Posterior vena cava (tissue), 2 donors: ENCODE measurements at regions not wholly inside any gene's neighbourhood (a gene's known extent, or its start where the extent isn't known, plus 50 kb on each side); places are given as distances from the start of the nearest gene placed in this dataset.
"Not testable (repeated sequence)": the region's sequence is repeated elsewhere in the genome, so short reads cannot be mapped to it uniquely, and the experiment has no call there.

Experiments
- DNase-seq: peaks from one replicate; pipeline ENCODE4 v3.0.0-alpha.2; 2020; ENCODE audit warnings: low spot score
- intact Hi-C, 2 donors: fragments of 100-400 bp; cut with DNase I; formaldehyde crosslinking; loops; one replicate each; pipeline versions ENCODE4 v1.14.1 to v1.14.2; 2022 to 2023
- donor health status: DM: yes; HTN: yes; CAD: no.
- donor health status: DM: yes; HTN: yes; CAD: no.

DNA sequence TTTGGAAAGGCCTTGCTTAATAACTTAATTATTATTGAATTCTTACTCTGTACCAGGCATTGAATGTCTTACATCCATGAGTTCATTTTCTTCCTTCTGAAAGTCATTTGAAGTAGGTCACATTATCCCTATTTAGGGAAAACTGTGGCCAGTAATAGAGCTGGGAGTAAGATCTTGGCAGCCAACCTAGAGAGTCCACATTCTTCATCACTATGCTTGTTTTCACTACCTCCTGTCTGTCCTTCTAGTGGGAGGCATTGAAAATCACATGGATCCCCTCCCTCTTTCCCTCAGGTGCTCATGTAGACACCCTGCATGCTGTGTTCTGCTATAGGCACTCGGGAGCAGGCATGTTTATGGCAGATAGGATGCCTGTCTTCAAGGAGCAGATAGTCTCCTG, 154.9 kb downstream of the EBLN2 start:
- no peak for DNase-seq
- intact Hi-C loops, result no loop called here

DNA sequence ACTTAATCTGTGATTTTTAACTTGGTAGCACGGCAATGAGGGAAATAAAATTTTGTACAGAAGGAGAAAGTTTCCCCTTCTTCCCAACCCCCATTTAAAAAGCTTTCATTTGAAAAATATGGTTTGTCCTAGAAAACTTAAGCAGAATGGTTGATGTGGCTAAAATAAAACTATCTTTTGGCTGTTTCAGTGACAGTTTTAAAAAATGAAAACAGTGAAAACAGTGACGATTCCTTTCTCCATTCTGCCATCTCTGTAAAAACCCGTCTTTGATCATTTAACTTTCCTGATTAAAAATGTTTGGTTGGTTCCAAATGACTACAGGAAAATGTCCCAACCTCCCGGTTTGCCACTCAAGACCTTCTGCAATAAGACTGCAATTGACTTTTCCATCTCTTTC, 160.7 kb downstream of the EBLN2 start:
- intact Hi-C loops, result no loop called here
- no peak for DNase-seq

DNA sequence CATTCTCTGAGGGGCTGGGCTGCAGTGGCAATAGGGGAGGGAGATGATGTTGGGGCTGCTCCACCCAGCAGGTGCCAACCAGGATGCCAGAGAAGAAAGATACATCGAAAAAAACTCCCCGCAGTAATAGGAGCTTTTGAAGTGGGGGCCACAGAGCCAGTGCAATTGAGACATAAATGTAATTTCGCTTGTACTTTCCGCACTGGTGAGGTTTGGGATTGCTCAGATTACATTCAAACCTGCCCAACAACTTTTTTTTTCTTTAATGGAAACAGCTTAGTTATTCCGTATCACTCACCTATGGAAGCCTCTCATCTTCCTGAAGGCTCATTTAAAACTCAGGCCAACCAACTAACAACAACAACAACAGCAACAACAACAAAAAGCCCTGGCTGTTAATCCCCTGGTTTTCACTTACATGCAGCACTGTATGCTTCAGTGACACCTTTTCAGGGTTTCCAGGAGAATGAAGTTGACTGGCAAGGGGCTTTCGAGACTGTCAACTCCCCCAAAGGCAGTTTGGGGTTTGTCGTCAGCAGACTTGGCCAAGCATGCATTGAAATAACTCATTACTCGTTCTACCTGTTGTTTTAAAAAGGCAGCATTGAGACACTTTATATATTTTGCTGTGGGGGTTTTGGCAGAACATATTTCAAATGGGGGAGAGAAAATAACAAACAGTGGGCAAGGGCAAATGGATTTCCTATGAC, 163.8 kb downstream of the EBLN2 start:
- intact Hi-C loops, result no loop called here
- DNase-seq, result no peak

DNA sequence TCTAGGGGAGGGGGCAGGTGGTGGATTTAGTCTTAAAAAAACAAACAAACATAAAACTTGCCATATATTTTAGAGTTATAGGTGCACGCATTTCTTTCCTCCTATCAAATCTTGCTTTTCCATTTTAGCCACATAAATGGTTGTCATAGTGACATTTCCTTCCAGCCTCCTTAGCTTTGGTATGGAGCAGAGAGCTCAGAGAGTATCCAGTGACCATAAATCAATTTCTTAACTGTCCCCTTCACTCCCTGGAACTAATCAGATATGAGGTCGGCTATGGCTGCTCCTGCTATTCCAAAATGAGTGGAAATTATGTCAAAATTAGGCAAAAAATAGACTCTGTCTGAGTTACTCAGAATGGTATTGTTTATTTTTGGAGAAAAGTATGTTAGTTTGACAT, 164.5 kb downstream of the EBLN2 start:
- no peak for DNase-seq
- intact Hi-C loops, result no loop called here

- intact Hi-C loops, result no loop called here
- DNase-seq, result no peak
Measured at GRCh38 chr3:73228000-73228399, 166.5 kb downstream of the EBLN2 start.

DNA sequence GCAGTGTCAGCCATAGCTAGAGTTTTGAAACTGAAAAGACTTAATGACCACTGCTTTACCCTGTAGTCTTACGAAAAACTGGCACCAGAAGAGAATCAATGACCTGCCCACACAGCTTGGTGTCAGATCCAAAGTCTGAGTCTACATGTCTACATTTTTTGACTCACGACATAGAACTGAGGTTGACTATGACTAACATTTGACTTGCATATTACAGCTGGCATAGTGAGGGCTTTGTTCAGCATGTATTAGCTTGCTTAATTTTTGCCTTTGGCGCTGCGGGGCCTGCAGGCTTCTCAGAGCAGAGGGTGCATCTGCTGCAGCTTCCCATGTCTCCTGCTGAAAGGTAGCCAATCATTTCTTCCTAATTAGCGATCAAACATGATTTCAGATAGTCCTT, 167.0 kb downstream of the EBLN2 start:
- no peak for DNase-seq
- intact Hi-C loops, result no loop called here

GRCh38 chr3:73228959-73229358, 167.5 kb downstream of the EBLN2 start:
- intact Hi-C loops, result loop anchor here in 1 of 2 donors (1.0 kb wide), 1 partner anchor 45 kb away; no protein-coding TSS in a partner anchor
- DNase-seq, result no peak

DNA sequence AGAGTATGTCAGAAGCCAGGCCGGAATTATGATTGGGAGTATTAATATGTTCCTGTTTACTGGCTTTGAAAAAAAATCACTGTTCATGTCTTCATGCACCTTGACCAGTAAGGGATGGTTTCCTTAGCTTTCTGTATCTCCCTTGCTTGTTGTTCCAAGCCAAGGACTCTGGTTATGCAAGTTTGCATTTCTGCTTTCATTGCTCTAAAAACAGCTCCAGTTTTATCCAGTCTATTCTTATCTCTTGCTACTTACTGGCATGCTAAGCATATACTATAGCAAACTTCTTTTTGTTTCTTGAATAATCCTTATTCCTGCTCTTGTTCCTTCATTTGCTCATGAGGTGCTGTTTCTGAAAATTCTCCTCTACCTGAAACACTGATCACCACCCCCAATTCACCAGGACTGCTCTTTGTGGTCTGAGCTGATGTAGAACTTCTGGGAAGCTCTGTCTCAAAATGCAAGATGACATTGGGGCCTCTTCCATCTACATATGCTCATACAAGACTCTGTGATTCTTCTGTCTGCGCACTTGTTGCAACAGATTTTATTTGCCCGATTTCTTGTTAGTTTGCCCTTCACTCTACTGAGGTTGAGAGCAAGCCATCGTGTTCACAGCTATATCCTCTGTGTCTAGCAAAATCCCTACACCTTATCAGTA, 173.0 kb downstream of the EBLN2 start:
- intact Hi-C loops, result no loop called here
- no peak for DNase-seq

- intact Hi-C loops, result no loop called here
- no peak for DNase-seq
Measured at GRCh38 chr3:73235768-73236167, 174.3 kb downstream of the EBLN2 start.

DNA sequence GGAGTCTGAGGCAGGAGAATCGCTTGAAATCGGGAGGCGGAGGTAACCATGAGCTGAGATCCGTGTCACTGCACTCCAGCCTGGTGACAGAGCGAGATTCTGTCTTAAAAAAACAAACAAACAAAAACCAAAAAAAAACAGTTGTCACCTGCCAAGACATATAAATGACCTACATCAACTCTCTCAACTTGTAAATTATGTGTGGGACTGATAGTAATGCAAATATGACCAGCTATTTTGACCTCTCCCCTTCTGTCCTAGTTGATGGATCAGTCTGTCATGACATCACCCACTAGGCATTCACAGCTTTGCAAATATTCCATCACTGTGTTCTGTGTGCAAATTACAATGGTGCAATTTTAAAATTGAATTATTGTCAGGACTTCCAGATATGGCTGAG, 175.4 kb downstream of the EBLN2 start:
- no peak for DNase-seq
- intact Hi-C loops, result no loop called here

- intact Hi-C loops, result no loop called here
- DNase-seq, result no peak
Measured at GRCh38 chr3:73243740-73244139, 182.3 kb downstream of the EBLN2 start.

DNA sequence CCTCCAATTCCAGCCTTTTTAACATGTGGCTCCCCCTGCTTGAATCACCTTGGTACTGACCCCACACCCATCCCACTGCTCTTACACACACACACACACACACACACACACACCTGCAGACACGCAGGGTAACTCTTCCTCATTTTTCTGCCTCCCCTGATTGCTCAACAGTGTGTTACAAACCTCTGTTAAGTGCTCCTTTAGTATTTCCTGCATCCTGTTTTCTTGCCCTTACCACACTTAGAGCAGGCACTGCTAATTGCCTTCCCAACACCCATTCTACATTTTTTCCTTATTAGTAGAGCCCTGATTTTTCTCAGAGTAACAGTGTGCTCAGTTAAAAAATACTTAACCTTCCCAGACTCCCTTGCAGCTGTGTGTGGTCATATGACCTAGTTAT, 184.0 kb downstream of the EBLN2 start:
- no peak for DNase-seq
- intact Hi-C loops, result no loop called here

DNA sequence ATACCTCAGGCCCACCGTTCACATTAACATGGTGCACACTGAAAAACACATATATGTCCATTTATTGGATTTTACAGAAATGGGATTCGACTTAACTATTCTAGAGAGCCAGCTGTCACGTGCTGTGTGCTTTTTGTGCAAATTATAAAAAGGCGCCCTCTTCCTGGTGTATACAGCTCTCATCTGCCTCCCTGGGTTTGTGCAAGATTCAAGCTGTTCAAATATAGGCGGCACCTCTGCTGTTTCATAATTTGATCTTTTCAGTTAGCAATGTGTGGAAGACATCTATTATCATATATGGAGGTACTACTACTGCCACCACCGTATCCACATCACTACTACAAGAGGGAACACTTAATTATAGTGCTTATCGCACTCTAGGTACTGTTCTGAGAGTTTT, 187.6 kb downstream of the EBLN2 start:
- no peak for DNase-seq
- intact Hi-C loops, result no loop called here

- intact Hi-C loops, result no loop called here
Measured at GRCh38 chr3:73254062-73254461, 192.6 kb downstream of the EBLN2 start.

GRCh38 chr3:73255609-73256029, 194.2 kb downstream of the EBLN2 start:
- intact Hi-C loops, result no loop called here

More at GRCh38 chr3:73254062-73254461, 192.6 kb downstream of the EBLN2 start:
- DNase-seq, result no peak

DNA sequence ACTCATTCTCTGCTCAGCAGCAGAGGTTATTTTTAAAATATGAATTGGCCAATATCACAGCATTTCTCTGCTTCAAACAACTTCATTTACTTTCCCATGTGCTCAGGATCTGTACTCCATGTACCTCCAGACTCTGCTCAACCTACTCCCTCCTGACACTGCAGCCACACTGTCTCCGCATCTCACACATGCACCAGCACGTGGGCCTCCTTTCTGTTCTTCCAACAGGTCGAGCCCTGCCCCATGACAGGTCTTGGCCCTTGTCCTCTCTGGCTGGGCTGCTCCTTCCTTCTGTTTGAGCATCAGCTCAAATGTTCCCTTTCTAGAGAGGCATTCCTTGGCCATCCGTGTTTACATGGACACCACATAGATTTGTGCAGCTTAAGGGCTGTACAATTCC, 195.7 kb downstream of the EBLN2 start:
- intact Hi-C loops, result no loop called here
- no peak for DNase-seq

More at GRCh38 chr3:73255609-73256029, 194.2 kb downstream of the EBLN2 start:
- DNase-seq, result no peak

DNA sequence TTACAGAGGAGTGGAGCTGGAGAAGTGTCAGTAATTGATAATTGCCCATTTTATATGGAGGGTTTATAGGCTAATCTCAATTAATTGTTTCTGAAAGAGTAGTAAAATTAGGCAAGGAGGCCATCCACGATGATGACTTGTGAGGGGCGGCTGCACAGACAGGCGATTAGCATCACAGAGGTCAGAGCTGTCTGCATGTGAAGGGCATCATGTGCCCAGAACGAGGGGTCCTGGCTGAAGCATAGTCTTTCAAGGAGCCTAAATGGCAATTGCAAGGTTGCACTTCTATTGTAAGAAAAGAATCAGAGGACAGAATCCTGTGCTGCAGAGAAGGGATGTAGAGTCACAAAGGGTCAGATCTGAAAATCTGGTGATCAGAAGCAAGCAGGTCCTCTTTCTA, 196.6 kb downstream of the EBLN2 start:
- no peak for DNase-seq
- intact Hi-C loops, result no loop called here

DNA sequence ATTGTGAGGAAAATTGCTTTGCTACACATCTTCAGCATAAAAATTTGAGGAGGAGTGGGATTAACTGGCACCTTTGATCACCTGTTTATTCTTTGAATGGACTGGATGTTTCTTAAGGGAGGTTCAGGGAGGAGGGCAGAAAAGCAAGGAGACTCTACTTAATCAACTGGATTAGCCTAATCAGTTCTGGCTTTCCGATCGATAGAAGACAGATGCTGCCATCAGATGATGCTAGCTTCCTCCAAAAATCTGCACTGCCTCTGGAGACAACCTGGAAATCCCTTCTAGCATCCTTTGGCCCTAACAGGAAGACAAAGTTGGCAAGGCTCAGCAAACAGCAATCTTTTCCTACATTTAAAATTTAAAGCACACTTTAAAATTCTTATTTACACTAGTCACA, 197.8 kb downstream of the EBLN2 start:
- intact Hi-C loops, result no loop called here
- DNase-seq, result no peak

DNA sequence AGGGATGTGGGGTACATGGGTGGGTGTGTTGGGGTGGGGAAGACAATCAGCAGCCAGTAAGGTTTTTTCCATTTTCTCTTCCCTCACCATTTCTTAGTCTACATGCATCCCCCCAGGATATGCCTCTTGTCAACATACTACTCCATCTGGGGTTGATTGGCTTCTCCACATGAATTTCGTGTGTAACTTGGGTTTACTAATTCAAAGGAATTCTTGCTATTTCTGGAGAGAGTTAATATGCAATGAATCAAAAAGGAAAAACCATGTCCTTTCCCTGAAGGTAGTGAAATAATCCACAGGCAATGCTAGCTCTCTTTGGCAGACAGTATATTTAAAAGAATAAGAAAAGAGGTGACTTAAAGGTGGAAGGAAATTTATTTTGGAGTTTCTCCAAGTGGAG, 198.4 kb downstream of the EBLN2 start:
- no peak for DNase-seq
- intact Hi-C loops, result no loop called here

DNA sequence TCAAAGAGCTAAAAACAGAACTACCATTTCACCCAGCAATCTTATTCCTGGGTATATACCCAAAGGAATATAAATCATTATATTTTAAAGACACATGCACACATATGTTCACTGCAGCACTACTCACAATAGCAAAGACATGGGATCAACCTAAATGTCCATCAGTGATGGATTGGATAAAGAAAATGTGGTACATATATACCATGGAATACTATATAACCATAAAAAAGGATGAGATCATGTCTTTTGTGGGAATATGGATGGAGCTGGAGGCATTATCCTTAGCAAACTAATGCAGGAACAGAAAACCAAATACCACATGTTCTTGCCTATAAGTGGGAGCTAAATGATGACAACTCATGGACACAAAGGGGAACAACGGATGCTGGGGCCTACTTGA, 205.1 kb downstream of the EBLN2 start:
- intact Hi-C loops, DNase-seq: not testable (repeated sequence)

GRCh38 chr3:73269126-73269525, 207.7 kb downstream of the EBLN2 start:
- DNase-seq, intact Hi-C loops: not testable (repeated sequence)
